ENCODE measurements at regions not wholly inside any gene's neighbourhood (a gene's known extent, or its start where the extent isn't known, plus 50 kb on each side); places are given as distances from the start of the nearest gene placed in this dataset.

DNA sequence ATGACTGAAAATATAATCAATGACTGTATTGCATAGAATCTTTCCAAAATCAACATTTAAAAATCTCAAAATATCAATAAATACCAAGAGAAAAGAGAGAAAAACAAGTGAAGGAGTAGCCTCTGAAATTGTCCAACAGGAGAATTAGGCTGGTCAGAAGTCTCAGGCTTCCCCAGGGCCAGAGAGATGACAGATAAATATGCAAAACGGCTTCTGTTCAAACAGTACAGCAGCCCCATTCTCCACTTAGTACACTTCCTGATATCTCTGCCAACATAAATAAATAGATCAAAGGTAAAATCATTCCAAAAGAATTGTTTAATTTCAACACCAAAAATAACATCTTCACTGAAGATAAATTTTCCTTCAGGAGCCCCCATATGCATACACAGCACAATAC lies 204.7 kb upstream of the GABRA2 start:
- H2BK120ac ChIP-seq (ENCODE audit: insufficient read depth, low read length, poor library complexity), result no peak overlapping the region
- no peak overlapping the region for H2BK12ac ChIP-seq (ENCODE audit: low read length)
- no peaks in the 10 kb centered on the region for H3K9me3 ChIP-seq (ENCODE audit: insufficient read depth, low read depth, low read length)
- H4K12ac ChIP-seq (ENCODE audit: low read depth, low read length), result no peak overlapping the region
- no peak overlapping the region for H4K8ac ChIP-seq (ENCODE audit: low read depth, low read length)
- no CpG with 5 or more reads among the region's 1 CpG for WGBS (ENCODE audit: extremely low coverage, insufficient coverage, insufficient read length)
- no peak overlapping the region for H3K23ac ChIP-seq (ENCODE audit: low read length)
- no peak overlapping the region for H3K14ac ChIP-seq (ENCODE audit: low read length)
- no peak overlapping the region for H3K9ac ChIP-seq (ENCODE audit: low read length)
- no peak for DNase-seq
- no peak overlapping the region for H3K4me3 ChIP-seq (ENCODE audit: low read depth, low read length)
- no peaks in the 10 kb centered on the region for H3K27me3 ChIP-seq (ENCODE audit: insufficient read depth, low read length)
- H3K27ac ChIP-seq (ENCODE audit: low read depth, low read length), result no peak overlapping the region
- H3K79me2 ChIP-seq (ENCODE audit: control insufficient read depth, insufficient read depth, low read length, poor library complexity), result no peaks in the 10 kb centered on the region
- no peak overlapping the region for H4K91ac ChIP-seq (ENCODE audit: low read depth, low read length)
- no peak overlapping the region for H2BK5ac ChIP-seq (ENCODE audit: low read depth, low read length, poor library complexity)
- H3K36me3 ChIP-seq (ENCODE audit: control insufficient read depth in 1 of 2, insufficient read depth in 2 of 2, low read length in 2 of 2), result no peaks in the 10 kb centered on the region
- H2AK5ac ChIP-seq (ENCODE audit: low read length), result no peak overlapping the region
- no peak overlapping the region for H3K4ac ChIP-seq (ENCODE audit: low read depth, low read length)
- H3K4me1 ChIP-seq (ENCODE audit: control insufficient read depth in 1 of 2, insufficient read depth in 2 of 2, low read length in 2 of 2), result no peaks in the 10 kb centered on the region
- H3K4me2 ChIP-seq (ENCODE audit: low read length), result no peak overlapping the region
- H3K18ac ChIP-seq (ENCODE audit: low read length), result no peak overlapping the region
- no peak overlapping the region for H2AFZ ChIP-seq (ENCODE audit: insufficient read depth, low read length, poor library complexity)
- H3K79me1 ChIP-seq (ENCODE audit: low read length), result no peaks in the 10 kb centered on the region

DNA sequence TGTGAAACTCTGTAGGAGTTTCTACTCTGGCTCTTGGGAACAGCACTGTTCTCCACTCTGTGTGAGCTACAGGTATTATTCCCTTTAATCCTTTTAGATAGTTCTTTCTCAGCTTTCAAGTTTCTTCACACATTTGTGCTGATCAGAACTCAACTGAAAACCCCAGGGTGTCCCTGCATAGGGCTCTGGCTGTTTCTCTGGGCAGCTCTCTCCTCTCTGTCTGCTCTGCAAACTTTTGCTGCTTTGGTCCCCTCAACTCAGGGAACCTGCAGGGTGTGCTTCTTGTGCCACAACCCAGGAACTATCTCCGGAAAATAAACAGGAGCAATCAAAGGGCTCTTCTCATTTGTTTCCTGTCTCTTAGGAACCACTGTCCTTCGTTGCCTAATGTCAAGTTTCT lies 196.6 kb upstream of the GABRA2 start:
- Histone ChIP-seq H4K91ac (ENCODE audit: low read depth, low read length) (no peak overlapping the region), H3K27me3 (ENCODE audit: insufficient read depth, low read length) (no peaks in the 10 kb centered on the region), H3K79me2 (ENCODE audit: control insufficient read depth, insufficient read depth, low read length, poor library complexity) (no peaks in the 10 kb centered on the region), H4K8ac (ENCODE audit: low read depth, low read length) (no peak overlapping the region), H3K4me1 (ENCODE audit: control insufficient read depth in 1 of 2, insufficient read depth in 2 of 2, low read length in 2 of 2) (no peaks in the 10 kb centered on the region), H3K79me1 (ENCODE audit: low read length) (no peaks in the 10 kb centered on the region), H2BK5ac (ENCODE audit: low read depth, low read length, poor library complexity) (no peak overlapping the region), H2AK5ac (ENCODE audit: low read length) (no peak overlapping the region), H2BK120ac (ENCODE audit: insufficient read depth, low read length, poor library complexity) (no peak overlapping the region), H3K4me2 (ENCODE audit: low read length) (no peak overlapping the region), H3K9me3 (ENCODE audit: insufficient read depth, low read depth, low read length) (no peaks in the 10 kb centered on the region), H3K18ac (ENCODE audit: low read length) (no peak overlapping the region), H3K14ac (ENCODE audit: low read length) (no peak overlapping the region), H3K4me3 (ENCODE audit: low read depth, low read length) (no peak overlapping the region), H2BK12ac (ENCODE audit: low read length) (no peak overlapping the region), H4K12ac (ENCODE audit: low read depth, low read length) (no peak overlapping the region), H3K9ac (ENCODE audit: low read length) (no peak overlapping the region), H3K27ac (ENCODE audit: low read depth, low read length) (no peak overlapping the region), H3K36me3 (ENCODE audit: control insufficient read depth in 1 of 2, insufficient read depth in 2 of 2, low read length in 2 of 2) (no peaks in the 10 kb centered on the region), H3K23ac (ENCODE audit: low read length) (no peak overlapping the region), H3K4ac (ENCODE audit: low read depth, low read length) (no peak overlapping the region), H2AFZ (ENCODE audit: insufficient read depth, low read length, poor library complexity) (no peak overlapping the region)
- no CpG with 5 or more reads among the region's 2 CpGs for WGBS (ENCODE audit: extremely low coverage, insufficient coverage, insufficient read length)
- DNase-seq, result no peak

DNA sequence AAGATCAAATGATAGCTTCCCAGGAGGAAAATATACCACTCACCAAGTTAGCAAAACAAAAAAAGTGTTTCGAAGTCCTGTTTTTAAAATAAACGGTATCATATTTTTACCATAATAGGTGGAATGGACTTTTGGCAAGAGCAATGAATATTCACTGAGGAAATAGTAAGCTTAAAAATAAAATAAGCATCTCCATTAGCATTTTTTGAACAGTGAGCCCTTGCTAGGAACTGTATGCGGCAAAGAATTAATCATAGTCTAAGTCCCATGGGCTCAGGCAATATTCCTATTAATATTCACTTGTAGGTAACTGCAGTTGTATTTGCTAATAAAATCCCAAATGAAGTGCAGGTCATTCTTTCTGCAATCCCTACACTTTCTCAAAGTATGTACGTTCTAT lies 191.7 kb upstream of the GABRA2 start:
- H3K4ac ChIP-seq (ENCODE audit: low read depth, low read length), result no peak overlapping the region
- no peak overlapping the region for H3K27ac ChIP-seq (ENCODE audit: low read depth, low read length)
- H4K91ac ChIP-seq (ENCODE audit: low read depth, low read length), result no peak overlapping the region
- no peaks in the 10 kb centered on the region for H3K79me2 ChIP-seq (ENCODE audit: control insufficient read depth, insufficient read depth, low read length, poor library complexity)
- H3K79me1 ChIP-seq (ENCODE audit: low read length), result no peaks in the 10 kb centered on the region
- H3K4me2 ChIP-seq (ENCODE audit: low read length), result no peak overlapping the region
- no peaks in the 10 kb centered on the region for H3K36me3 ChIP-seq (ENCODE audit: control insufficient read depth in 1 of 2, insufficient read depth in 2 of 2, low read length in 2 of 2)
- H3K4me1 ChIP-seq (ENCODE audit: control insufficient read depth in 1 of 2, insufficient read depth in 2 of 2, low read length in 2 of 2), result no peaks in the 10 kb centered on the region
- no peaks in the 10 kb centered on the region for H3K9me3 ChIP-seq (ENCODE audit: insufficient read depth, low read depth, low read length)
- no peaks in the 10 kb centered on the region for H3K27me3 ChIP-seq (ENCODE audit: insufficient read depth, low read length)
- H4K12ac ChIP-seq (ENCODE audit: low read depth, low read length), result no peak overlapping the region
- H2BK12ac ChIP-seq (ENCODE audit: low read length), result no peak overlapping the region
- no peak overlapping the region for H4K8ac ChIP-seq (ENCODE audit: low read depth, low read length)
- no peak overlapping the region for H3K9ac ChIP-seq (ENCODE audit: low read length)
- WGBS (ENCODE audit: extremely low coverage, insufficient coverage, insufficient read length), result no CpG with 5 or more reads among the region's 4 CpGs
- no peak overlapping the region for H3K14ac ChIP-seq (ENCODE audit: low read length)
- H2AFZ ChIP-seq (ENCODE audit: insufficient read depth, low read length, poor library complexity), result no peak overlapping the region
- H3K18ac ChIP-seq (ENCODE audit: low read length), result no peak overlapping the region
- H2BK120ac ChIP-seq (ENCODE audit: insufficient read depth, low read length, poor library complexity), result no peak overlapping the region
- no peak for DNase-seq
- no peak overlapping the region for H3K23ac ChIP-seq (ENCODE audit: low read length)
- no peak overlapping the region for H2BK5ac ChIP-seq (ENCODE audit: low read depth, low read length, poor library complexity)
- H3K4me3 ChIP-seq (ENCODE audit: low read depth, low read length), result no peak overlapping the region
- no peak overlapping the region for H2AK5ac ChIP-seq (ENCODE audit: low read length)

DNA sequence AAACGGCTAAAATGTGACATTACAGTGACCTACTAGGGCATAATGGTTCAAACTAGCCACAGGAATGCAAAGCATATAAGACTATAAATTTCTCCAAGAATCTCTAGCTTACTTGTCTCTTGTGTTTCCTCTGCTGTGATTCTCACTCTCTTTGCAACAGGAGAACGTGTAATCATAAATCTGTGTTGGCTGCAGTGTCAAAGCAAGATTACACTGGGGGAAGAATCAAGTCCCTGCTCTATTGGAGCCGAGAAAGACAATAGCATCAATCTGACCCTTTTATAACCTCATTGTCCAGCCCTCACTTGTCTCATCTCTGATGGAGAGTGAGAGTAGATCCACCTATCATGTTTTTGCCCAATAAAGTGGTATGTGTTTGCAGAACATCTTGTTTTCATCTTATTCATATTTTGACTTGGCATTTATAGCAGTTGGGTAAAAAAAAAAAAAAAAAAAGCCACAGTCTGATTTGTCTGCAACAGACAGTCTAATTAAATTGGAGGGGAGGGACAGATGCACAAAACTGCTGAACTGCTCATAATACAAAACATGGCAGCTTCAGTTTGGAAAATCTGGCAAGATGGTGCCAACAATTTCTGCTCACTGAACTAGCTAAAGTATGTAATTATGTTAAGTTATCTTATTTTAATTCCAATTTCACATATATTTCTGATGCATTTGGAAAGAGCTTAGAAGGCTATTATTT lies 165.0 kb upstream of the GABRA2 start:
- H4K12ac ChIP-seq (ENCODE audit: low read depth, low read length), result no peak overlapping the region

More for the DNA sequence above, 165.0 kb upstream of the GABRA2 start:
- no peak overlapping the region for H3K23ac ChIP-seq (ENCODE audit: low read length)
- H3K36me3 ChIP-seq (ENCODE audit: control insufficient read depth in 1 of 2, insufficient read depth in 2 of 2, low read length in 2 of 2), result no peaks in the 10 kb centered on the region
- H3K4me3 ChIP-seq (ENCODE audit: low read depth, low read length), result no peak overlapping the region
- no peak overlapping the region for H3K9ac ChIP-seq (ENCODE audit: low read length)
- no peak overlapping the region for H2AFZ ChIP-seq (ENCODE audit: insufficient read depth, low read length, poor library complexity)
- no peaks in the 10 kb centered on the region for H3K79me1 ChIP-seq (ENCODE audit: low read length)
- H3K4me2 ChIP-seq (ENCODE audit: low read length), result no peak overlapping the region
- no peak overlapping the region for H2BK5ac ChIP-seq (ENCODE audit: low read depth, low read length, poor library complexity)
- H3K4ac ChIP-seq (ENCODE audit: low read depth, low read length), result no peak overlapping the region
- H4K8ac ChIP-seq (ENCODE audit: low read depth, low read length), result no peak overlapping the region
- no peak overlapping the region for H3K14ac ChIP-seq (ENCODE audit: low read length)
- no peak overlapping the region for H3K27ac ChIP-seq (ENCODE audit: low read depth, low read length)
- H3K9me3 ChIP-seq (ENCODE audit: insufficient read depth, low read depth, low read length), result no peaks in the 10 kb centered on the region
- H2AK5ac ChIP-seq (ENCODE audit: low read length), result no peak overlapping the region
- H3K18ac ChIP-seq (ENCODE audit: low read length), result no peak overlapping the region
- H2BK12ac ChIP-seq (ENCODE audit: low read length), result no peak overlapping the region
- no peaks in the 10 kb centered on the region for H3K4me1 ChIP-seq (ENCODE audit: control insufficient read depth in 1 of 2, insufficient read depth in 2 of 2, low read length in 2 of 2)
- H4K91ac ChIP-seq (ENCODE audit: low read depth, low read length), result no peak overlapping the region
- no peaks in the 10 kb centered on the region for H3K27me3 ChIP-seq (ENCODE audit: insufficient read depth, low read length)
- WGBS (ENCODE audit: extremely low coverage, insufficient coverage, insufficient read length), result no CpG with 5 or more reads among the region's 3 CpGs
- no peaks in the 10 kb centered on the region for H3K79me2 ChIP-seq (ENCODE audit: control insufficient read depth, insufficient read depth, low read length, poor library complexity)
- H2BK120ac ChIP-seq (ENCODE audit: insufficient read depth, low read length, poor library complexity), result no peak overlapping the region
- DNase-seq, result no peak
